GM12873 (cell line): ENCODE measurements at regions not wholly inside any gene's neighbourhood (a gene's known extent, or its start where the extent isn't known, plus 50 kb on each side); places are given as distances from the start of the nearest gene placed in this dataset.

ENCODE experiments used
- TF ChIP-seq, protein P1 (sequence below): IDR thresholded peaks from 2 replicates; pipeline ENCODE4 v1.5.1; 2012; ENCODE audit warnings: low read depth, mild to moderate bottlenecking, moderate library complexity, low read length, control low read depth; ENCODE audit not compliant: insufficient read depth; ENCODE audit errors: missing control alignments

DNA sequence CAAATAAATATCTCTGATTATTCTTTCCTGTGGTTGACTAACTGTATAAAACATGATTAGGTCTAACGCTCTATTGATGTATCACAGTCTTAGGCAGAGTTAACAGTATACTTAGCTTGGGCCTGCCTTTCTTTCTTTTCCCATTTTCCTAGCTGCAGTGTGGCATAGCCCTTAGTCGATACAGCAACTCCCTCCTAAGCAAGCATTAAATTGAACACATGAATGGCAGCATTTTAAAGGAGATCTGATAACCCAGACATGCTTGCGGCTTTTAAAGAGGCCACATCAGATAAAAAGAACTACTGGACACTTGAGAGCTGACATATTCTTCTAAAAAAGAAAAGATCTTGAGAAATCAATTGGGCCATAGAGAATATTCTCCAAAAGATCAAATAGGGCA, 312.0 kb upstream of the TMPRSS15 start:
- TF ChIP-seq, protein P1, sequence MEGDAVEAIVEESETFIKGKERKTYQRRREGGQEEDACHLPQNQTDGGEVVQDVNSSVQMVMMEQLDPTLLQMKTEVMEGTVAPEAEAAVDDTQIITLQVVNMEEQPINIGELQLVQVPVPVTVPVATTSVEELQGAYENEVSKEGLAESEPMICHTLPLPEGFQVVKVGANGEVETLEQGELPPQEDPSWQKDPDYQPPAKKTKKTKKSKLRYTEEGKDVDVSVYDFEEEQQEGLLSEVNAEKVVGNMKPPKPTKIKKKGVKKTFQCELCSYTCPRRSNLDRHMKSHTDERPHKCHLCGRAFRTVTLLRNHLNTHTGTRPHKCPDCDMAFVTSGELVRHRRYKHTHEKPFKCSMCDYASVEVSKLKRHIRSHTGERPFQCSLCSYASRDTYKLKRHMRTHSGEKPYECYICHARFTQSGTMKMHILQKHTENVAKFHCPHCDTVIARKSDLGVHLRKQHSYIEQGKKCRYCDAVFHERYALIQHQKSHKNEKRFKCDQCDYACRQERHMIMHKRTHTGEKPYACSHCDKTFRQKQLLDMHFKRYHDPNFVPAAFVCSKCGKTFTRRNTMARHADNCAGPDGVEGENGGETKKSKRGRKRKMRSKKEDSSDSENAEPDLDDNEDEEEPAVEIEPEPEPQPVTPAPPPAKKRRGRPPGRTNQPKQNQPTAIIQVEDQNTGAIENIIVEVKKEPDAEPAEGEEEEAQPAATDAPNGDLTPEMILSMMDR, result no peak

DNA sequence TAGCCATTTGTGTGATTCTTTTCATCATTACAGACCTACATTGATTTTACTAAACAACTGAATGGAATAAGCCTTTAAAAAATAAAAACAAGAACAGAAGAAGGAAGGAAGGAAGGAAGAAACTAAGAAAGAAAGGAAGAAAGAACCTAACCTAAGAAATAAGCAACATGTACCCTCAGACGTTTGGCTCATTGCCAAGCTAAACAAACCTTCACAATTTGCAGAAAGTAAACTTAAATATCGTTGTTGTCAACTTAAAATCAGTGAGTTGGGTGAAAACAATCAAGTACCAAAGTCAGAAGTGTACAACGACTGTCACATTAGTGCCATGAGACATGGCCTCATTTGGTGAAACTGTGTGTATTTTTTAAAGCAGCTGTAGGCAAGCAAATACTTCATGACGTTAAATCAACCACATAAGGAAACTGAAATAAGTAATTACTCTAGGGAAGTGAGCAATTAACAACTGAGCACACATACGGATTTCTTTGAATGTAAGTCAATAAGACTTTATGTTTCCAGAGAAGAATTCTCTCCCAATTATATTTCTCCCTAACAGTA, 313.1 kb upstream of the TMPRSS15 start:
- TF ChIP-seq, protein P1, result no peak

DNA sequence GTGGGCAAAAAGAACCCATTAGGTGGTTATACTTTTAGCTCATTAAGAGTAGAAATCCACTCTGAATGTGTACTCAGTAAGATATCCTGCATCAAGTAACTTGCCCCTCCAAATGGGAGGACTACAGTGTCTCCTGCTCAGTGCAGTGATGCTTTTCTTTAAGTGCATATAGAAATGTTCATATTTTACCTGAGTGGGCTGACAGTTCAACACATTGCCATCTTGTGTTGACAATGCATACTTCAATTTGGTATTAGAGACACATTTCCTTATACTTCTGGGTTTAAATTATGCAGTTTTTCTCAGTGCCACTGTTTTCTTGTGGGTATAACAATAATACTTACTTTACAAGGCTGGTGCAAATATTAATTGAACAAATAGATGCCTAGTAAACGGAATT, 318.6 kb upstream of the TMPRSS15 start:
- TF ChIP-seq, protein P1, result no peak

DNA sequence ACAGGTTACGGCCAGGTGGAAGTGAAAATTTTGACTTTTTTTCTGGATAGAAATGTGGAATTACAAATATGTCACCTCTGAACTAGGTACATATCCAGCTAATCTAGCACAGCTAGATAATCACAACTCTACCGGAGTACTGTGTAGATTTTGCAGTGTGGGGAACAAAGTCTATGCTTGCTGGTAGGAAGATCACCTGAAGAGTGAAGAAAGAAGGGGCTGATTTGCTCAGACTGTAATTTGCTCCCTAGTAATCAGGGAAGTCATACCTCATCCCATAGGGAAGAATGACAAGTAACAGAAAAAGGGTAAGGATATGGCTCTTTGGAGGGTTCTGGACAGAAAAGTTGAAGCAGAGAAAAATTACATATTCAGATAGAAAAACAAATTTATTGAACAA, 319.6 kb upstream of the TMPRSS15 start:
- TF ChIP-seq, protein P1, result no peak

DNA sequence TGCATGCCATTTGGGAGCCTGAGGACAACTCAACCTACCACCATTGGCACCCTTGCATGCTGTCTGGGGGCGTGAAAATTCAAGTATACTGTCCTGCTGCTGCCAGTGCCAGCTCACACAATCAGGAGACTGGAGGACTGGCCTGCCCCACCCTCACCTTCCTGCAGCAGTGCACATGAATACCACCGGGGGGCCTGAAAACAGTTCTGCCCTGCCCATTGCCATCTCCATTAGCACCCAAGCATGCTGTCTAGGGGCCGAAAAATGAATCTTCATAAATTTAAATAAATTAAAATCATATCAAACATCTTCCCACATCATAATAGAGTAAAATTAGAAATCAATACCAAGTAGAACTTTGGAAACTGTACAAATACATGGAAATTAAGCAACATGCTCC, 322.1 kb upstream of the TMPRSS15 start:
- TF ChIP-seq, protein P1, result peak; percentile 6

DNA sequence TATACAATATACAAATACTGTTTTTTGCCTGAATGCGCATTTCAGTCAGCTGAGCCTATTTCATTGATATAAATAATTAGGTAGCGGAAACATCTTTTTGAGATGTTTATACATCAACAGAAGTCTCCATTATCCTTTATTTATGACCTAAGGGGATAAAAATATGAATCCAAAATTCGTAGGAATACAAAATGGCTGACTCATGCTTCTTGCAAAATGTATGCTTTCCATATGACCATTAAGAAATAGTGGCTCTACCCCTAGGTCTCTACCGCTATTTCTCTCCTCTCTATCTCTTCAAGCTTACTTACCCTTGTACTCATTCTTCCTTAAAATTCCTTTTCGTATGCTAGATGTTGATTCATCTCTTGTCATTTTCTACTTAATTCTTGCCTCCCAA, 338.4 kb upstream of the TMPRSS15 start:
- TF ChIP-seq, protein P1, result no peak

DNA sequence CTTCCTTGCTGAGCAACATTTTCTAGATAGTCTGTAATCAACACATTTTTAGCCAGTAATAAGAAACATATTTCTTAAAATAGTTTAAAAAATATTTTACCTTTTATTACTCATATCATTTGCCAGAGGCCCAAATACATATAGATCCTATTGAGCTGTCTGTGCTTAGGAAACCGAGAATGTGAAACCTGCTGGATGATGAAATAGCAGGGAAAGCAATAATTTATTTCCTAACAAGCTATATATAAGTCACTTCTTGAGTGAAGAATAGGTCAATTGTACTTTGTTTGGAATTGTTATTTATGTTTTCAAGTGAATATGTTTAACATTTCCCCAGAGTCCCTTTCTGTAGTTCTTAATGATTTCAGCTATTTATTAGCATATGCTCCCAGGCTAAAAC, 339.9 kb upstream of the TMPRSS15 start:
- TF ChIP-seq, protein P1, result no peak
